NCI-H2227 treated with DMSO at 0.1 percent for 48 hours (cell line): ENCODE measurements at regions not wholly inside any gene's neighbourhood (a gene's known extent, or its start where the extent isn't known, plus 50 kb on each side); places are given as distances from the start of the nearest gene placed in this dataset.

Source experiments
- DNase-seq: peaks from one replicate; lab custom pipeline; 2025; lab: John Stamatoyannopoulos, UW

DNA sequence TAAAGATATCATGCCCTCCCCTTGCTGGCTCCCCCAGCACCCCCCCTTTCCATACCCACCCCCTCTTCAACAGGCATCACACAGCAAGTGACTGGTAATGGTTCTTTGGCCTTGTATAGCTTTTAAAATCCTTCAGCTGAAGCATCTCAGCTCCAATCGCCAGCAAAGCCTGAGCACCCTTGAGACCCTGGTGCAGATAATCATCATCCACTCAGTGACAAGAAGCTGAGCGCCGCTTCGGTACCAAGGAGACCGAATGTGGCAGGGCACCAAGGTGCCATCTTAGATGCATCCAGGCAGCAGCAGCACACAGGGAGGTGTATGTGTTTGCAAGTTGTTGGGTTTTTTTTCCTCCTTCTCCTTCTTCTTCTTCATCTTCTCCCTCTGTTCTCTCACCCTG lies 232.7 kb downstream of the BCL11A start:
- DNase-seq: peak; percentile 38

DNA sequence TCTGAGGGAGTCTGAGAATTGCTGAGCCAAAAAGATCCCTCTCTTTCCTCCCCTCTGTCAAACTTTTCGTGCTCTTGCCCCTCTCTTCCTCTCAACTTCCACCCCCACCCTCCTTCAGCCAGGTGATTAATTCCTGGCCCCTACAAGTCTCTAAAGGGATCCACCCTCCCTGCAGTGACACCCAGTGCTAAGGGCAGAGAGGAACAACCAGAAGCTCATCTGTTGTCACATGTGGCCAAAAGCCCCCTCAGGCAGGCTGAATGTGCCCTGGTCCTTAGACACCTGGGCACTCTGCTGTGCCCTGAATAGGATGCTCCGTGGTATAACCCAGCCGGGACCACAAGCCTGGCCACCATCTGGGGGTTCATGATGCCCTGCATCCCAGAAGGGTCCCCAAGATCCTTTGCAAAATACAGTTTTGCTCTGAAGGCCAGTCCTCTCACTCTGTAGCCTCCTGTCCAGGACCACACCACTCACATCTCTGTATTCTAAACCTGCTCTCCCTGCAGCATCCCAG lies 234.4 kb downstream of the BCL11A start:
- DNase-seq: no peak

DNA sequence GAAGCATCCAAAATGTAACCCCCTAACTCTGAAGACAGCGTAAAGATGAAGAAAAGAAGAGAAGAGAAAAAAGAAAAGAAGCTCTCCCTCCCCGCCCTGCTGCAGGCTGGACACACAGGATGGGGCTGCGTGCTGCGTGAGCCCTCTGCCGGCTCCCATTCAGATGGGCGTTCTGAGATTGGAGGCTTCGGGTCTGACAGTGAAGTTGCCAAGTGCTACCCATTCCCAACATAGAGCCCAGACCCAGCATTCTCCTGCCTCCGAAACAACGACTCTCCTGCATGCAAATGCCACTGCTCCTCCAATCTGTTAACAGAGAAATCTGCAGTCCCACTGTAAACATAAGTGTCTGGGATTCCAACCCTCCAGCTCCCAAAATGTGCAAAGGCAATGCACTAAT lies 234.9 kb downstream of the BCL11A start:
- no peak for DNase-seq

DNA sequence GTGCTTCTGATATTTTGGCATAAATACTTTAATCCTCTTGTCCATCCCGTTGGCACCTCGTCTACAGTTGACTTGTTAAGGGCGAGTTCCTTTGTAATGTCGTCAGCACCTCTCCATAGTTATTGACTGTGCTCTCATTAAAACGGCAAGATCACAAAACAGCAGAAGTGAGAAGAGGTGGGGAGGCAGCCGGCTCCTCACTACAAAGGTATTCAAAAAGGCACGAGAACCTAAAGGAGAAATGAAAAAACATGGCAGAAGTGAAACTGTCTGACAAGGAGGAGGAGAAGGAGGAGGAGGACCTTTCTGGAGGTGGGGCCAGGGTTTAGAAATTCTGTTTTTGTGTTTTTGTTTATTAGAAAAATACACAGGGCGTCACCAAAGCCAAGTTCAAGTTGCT lies 235.6 kb downstream of the BCL11A start:
- DNase-seq: no peak

DNA sequence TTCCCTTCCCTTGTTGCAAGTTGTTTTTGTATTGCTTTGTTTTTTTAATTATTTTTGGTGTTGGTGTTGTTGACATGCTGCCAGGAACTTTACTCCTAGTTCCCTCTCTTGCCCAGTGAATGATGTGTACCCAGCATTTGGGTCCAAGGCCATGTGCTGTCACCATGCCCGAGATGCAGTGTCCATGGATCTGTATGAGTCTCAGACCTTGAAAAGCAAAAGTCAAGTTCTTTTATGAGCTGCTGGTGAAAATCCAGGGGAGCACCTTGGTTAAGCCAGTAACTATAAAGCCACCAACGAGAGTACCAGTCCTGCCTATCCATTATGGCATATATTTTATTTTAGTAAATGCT lies 236.4 kb downstream of the BCL11A start:
- no peak for DNase-seq

DNA sequence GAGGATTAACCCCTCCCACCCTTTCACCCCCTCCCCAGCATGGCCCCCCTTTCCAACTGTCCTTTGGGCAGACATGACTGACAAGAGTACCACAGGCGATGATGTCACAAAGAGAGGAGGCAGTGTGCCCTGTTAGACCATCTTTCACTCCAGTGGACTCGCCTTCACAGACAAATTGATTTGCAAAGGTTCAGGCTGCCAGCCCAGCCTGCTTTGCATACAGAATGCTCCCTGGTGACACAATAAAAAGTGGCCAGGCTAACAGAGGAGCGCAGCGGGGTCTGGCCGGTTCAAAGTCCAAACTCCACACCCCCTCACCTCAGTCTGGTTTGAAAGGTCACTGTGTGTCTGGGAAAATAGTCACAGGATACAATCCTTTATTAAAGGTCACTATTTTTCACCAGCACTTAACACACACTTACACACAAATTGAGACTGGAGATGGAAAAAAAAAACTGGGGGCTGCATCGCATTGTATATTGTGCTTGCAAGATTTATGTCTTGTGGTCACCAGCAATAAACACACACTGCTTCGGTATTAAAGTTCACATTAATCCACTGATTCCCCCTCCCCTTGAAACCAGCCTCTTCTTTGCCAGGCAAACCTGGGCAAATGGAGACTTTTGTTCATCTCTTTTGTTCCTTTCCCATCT lies 236.9 kb downstream of the BCL11A start:
- peak; percentile 20 for DNase-seq

DNA sequence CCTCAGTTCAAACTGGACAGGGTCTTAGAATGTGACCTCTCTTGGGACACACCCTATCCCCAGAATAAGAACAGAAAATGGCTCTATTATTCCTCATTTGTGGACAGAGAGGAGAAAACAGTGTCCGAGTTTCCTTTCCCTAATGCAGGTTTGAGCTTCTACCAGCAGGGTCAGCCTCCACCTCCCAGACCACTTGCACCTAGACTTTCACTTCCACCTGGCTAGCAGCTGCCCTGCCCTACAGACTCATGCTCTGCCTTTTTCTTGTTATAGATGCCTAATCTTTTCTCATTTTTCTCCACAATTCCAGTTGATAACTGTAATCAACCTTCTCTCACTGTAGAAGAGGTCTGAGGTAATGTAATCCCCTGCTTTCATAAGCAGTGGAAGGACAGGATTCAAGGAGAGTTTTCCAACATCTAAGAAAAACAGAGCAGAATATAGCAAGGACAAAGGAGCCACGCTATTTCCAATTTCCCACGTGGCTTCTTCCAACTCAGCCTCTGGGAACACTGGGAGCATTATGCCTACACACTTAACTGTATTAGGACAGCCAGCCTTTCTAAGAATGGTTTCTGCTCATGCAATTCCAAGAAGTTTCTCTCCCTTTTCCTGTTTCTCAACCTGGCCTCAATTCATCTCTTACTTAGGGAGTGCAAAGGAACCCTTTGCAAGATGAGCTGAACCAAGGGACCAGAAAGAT lies 239.8 kb downstream of the BCL11A start:
- no peak for DNase-seq

DNA sequence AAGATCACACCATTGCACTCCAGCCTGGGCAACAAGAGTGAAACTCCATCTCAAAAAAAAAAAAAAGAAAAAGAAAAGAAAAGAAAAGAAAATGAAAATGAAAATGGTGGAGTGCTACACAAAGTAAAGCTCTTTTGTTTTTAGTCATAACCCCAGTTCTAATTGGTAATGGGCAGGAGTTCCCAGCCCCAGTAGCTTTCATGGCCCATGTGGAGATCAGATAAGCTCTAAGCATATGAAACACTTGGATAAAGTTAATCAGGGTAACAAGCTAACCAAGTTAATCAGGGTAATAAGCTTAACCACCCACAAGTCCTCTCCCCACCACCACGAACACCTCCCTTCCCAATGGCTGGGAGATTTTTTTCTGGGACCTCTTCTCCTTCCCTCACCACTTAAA lies 240.8 kb downstream of the BCL11A start:
- DNase-seq: no peak

DNA sequence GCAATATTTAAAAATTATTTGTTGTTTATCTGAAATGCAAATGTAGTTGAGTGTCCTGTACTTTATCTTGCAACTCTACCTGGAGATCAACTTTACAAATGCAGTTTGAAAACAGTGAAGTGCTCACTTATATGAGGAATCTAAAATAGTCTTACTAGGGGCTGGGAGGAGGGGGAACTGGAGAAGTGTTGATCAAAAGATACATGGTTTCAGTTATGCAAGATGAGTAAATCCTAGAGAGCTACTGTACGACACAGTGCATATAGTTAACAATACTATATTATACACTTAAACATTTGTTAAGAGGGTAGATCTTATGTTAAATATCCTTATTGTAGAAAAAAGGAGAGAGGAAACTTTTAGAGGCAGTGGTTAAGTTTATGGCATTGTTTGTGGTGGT lies 241.9 kb downstream of the BCL11A start:
- DNase-seq: no peak

DNA sequence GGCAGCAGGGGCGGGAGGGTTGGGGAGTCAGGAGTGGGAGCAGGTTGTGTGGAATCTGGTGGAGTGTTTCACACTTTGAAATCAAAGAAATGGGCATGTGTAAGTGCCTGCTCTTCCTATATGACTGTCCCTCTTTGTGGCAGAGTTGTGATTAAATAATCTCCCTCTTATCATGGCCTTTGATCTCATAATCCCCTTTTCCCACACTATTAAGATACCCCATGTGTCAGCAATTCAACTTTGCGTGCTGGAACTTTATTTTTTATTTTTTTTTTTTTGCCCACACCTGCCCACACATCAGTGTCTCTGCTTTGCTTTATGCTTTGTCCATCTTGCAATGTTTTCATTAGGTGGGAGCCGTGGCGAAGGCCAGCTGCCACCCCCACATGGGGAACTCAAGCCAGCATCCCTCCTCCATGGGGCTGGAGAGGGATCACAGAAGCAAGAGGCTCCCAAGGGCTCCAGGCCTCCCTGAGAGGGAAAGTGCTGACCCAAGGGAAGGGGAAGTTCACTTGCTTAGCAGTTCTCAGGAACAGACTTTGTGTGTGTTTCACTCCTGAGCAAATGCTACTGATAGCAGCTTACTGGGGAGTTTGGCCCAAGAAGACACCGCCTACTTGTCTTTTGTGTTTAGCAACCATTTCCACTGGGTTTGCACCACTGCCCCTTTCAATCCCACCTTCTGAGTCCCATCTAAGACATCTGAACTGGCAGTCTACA lies 243.4 kb downstream of the BCL11A start:
- DNase-seq: no peak

DNA sequence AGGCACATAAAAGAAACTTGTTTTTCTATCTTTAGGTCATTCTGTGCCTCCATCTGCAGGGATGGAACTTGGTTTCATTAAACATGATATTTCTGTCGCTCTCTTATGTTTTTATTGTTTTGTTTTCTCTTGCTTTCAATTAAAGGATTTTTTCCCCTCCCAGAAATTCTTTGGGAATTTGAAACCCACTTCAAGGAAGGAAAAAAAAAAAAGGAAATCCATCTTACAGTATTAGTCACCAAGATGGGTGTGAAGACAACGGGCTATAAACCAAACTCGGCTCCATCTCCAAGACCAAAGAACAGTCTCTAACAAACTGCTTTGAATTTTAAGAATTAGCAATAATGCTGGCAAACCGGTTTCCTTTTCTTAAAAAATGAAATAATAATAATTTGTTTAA lies 244.1 kb downstream of the BCL11A start:
- no peak for DNase-seq

DNA sequence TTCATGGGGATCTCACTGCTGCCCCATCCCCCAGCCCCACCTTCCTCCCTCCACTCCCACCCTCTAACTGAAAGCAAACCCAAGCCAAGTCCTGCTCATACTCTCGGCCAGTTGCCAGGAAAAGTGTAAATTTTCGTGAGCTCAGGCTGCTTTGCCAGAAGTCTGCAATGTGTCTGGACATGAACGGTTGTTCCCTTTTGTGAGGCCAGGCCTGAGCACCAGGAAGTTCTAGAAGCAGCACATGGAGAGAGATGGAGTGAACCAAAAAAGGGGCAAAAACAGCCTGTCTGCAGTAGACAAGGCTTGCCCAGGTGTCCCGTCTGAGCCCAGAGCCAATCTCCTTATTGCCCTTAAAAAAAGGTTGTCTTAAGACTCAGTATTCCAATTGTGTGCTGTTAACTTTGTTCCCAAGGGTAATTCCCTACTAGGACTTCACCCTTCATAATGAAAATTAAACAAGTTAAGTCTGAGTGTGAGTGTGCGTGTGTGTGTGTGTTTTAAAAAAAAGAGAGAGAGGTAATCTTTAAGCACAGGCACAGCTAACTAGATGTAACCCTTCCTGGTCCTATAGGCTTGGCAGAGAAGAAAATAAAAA lies 247.1 kb downstream of the BCL11A start:
- peak; percentile 79 for DNase-seq

DNA sequence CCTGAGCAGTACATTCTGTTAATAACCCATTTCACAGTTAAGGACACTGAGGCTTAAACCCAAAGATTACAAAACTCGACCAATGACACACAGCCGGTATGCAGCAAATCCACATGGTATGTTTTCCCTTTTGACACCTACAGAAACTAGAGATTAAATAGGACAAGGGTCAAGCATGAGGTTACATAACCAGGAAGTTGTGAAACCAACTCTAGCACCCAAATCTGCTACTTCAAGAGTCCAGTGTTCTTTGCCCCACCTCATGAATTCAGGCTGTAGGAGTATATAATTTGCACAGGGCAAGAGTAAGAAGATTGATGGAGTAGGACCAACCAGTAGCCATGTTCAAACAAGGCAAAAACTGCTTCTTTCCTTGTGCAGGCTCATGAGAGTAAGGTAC lies 249.8 kb downstream of the BCL11A start:
- DNase-seq: no peak

DNA sequence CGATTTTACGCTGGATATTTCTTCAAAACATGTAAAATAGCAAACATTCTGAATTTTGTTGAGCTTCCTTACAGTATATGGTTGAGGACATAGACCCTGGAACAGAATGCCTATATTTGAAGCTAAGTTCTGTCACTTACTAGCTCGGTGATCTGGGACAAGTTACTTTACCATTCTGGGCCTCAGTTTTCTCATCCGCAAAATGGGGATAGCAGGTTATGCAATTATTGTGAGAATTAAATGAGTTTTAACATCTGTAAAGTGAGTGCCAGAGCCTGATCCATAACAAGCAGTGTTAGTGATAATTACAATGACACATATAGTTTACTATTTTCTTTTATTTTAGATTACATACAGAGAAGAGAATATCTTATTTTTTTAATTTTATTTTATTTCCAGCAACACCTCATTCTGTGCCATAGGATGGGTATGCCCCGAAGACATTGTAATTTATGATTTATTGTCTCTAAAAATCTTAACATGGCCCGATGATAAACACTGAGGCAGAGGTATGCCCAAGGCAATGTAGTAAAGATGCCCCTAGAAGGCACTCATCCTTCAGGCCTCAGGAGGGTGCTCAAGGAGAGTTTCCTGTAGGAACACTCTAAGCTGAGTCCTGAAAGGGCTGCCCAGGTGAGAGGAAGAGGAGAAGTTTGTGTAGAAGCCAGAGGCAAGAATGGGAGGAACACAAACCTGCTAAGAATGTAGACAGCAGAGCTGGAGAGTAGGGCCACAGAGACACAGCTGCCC lies 250.9 kb downstream of the BCL11A start:
- no peak for DNase-seq

DNA sequence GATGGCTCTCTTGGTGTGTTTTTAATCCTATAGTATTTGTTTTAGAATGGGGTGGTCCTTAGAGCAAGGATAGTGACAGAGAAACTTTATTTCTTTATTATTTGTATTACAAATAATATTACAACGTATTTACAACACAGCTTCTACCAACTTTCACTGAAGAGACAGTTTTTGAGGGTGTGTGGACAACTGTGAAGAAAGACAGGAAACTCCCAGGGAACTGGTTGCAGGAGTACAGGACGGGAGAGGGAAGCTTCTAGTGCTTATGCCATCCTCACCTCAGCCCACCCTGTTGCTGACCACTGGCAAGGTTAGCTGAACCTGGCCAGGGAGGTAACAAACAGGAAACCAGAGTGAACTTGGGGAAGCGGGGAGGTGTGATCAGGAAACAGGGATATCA lies 251.7 kb downstream of the BCL11A start:
- no peak for DNase-seq

DNA sequence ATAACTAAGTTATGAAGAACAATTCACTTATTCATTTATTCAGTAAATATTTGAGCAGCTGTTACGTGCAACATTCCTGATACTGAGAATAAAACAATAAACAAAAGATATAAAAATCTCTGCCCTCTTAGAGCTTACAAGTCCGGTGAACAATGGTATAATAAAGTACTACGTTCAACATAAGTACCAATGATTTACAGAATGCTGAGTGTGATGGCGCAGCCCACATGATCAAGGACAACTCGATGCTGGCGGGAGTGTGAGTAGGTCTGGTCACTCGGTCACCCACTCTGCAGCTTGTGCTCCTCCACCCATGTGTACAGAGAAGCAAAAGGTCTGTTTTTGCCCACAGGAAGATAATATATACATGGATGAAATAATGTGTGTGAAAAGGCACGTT lies 254.3 kb downstream of the BCL11A start:
- DNase-seq: no peak

DNA sequence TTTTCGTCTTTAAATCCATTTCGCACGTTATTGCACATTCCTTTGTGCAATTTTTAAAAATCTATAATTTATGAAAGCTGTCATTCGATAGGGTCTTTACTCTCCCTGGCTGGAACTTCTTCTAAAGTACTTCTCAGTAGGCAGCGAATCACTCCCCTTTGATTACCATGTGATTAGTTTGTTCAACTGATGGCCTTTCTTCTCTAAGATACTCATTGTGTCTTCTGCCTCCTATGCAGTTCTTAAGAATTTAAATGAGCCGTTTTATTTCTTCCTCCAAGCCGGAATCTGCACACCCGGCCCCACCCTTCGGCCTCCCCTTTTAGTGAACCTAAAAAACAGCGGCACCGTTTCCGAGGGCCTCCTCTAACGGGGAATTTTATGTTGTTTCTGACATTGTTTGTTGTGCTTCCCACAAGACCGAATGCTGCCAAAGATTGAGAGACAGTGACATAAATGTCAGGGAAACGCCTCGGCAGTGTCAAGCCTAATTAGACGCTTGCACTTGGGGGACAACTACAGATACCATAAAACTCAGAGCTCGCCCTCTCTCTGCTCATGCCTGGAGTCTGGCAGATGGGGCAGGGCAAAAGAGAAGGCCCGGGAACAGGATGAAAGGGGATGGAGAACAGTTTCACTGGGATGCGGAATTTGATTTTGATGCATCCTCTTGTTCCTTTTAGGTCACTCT lies 255.3 kb downstream of the BCL11A start:
- no peak for DNase-seq

DNA sequence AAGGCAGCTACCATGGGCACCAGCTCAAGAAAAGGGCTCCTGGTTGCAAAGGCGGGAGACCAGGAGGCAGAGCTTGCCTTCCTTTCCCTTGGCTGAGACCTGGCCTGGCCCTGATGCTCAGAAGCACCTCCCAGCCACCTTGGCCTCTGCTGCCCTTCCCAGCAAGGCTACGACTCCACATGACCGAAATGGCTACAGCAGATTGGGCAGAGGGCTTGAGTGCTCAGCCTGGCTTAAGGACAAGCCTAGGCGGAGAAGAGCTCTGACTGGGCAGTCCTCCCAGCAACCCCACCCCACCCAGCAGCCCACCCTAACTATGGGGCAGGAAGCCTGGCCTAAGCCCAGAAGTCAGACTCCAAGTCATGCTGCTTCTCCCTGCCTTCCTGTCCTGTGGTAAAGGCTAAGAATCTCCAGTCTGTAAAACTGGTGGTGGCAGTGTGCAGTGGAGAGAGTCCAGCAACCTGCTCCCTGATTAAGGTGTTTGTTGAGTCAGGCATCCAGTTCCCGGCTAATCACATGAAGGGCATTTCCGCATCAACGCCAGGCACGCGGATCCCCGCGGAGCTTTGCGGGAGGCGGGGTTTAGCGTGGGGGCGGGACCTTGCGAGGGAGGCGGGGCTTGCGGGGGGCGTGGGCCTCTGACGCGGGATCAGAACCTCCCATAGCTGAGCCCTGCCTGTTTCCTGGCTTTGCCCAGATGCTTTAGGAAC lies 256.0 kb downstream of the BCL11A start:
- DNase-seq: no peak

DNA sequence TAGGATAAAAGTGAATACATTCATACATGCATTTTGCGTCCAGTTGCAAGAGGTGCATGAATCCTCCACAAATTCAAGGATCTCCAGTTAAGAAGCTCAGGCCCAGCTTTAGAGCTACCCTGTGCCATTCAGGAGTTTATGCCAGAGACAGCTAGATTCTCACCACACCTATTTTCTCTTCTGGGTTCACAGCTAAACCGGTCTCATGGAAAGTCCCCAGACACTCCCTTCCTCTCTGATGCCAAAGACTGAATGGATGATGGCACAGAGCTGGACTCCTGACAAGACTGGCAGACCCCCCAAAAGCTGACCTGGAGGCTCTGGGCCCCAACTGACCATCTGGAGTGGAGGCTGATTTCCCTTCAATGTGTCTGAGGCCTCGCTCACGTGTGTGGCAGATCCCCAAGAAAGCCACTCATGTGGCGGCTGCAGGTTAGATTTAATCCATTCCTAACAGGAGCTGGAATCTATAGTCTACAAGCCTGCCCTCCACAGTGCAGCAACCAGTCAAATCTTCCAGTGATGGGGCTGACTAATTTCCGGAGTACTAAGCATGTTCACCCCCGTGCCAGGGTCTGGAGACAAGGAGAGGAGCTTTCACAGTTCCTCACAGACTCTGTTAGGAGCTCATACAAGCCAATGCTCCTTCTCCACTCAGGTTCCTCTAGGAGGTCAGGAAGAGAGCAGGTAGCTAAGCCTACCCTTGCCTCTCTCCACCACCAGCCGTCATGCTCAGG lies 257.1 kb downstream of the BCL11A start:
- DNase-seq: no peak

DNA sequence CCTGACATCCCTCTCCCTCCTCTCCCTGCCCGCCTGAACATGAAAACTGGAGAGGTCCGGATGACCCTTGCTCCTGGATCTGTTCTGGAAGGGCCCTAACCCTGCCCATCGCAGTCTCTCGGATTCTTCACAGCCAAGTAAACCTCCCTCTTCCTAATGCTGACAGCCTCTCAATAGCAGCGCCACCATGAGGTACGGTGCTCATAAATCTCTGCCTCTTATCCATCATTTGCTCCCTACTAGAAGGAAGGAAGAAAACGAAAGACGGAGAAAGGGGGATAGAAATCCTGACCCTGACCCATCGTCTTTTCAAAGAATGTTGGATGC lies 257.9 kb downstream of the BCL11A start:
- DNase-seq: no peak
